Loucy (cell line): ENCODE measurements at regions not wholly inside any gene's neighbourhood (a gene's known extent, or its start where the extent isn't known, plus 50 kb on each side); places are given as distances from the start of the nearest gene placed in this dataset.

Experiments used
- H2AFZ ChIP-seq: fragments of 200-600 bp; sonication (generic); 2 replicates; pipeline ENCODE4 v1.6.0; 2016; ENCODE audit warnings: antibody characterized with exemption, mild to moderate bottlenecking, low read length, moderate library complexity
- H3F3A ChIP-seq: fragments of 200-600 bp; 2 replicates; pipeline ENCODE4 v1.6.0; 2016; ENCODE audit warnings: antibody characterized with exemption, low read depth, mild to moderate bottlenecking
- H3K27me3 ChIP-seq: fragments of 200-600 bp; sonication (generic); 2 replicates; pipeline ENCODE4 v1.6.1; 2014; ENCODE audit warnings: low read length, mild to moderate bottlenecking; ENCODE audit not compliant: insufficient read depth, poor library complexity, severe bottlenecking
- H3K36me3 ChIP-seq: fragments of 200-600 bp; sonication (generic); 2 replicates; pipeline ENCODE4 v1.6.1; 2016; ENCODE audit warnings: low read length; ENCODE audit not compliant: insufficient read depth
- H3K4me1 ChIP-seq: fragments of 200-600 bp; sonication (generic); 2 replicates; pipeline ENCODE4 v1.5.1; 2014; ENCODE audit warnings: low read length, mild to moderate bottlenecking; ENCODE audit not compliant: insufficient read depth, poor library complexity, severe bottlenecking
- H3K4me2 ChIP-seq: fragments of 200-600 bp; sonication (generic); 2 replicates; pipeline ENCODE4 v1.6.0; 2014; ENCODE audit warnings: antibody characterized with exemption, low read length, low read depth, mild to moderate bottlenecking; ENCODE audit not compliant: poor library complexity, severe bottlenecking
- H3K4me3 ChIP-seq: fragments of 200-600 bp; sonication (generic); 2 replicates; pipeline ENCODE4 v1.5.1; 2014; ENCODE audit warnings: low read length, mild to moderate bottlenecking, mixed read lengths; ENCODE audit not compliant: poor library complexity, severe bottlenecking
- H3K79me2 ChIP-seq: fragments of 200-600 bp; sonication (generic); 2 replicates; pipeline ENCODE4 v1.6.1; 2014; ENCODE audit warnings: low read length; ENCODE audit not compliant: insufficient read depth
- H3K9ac ChIP-seq: fragments of 200-600 bp; sonication (generic); 2 replicates; pipeline ENCODE4 v1.6.0; 2014; ENCODE audit warnings: mild to moderate bottlenecking, low read depth, low read length, moderate library complexity; ENCODE audit not compliant: poor library complexity, severe bottlenecking
- H3K9me2 ChIP-seq: fragments of 200-600 bp; sonication (generic); replicated peaks from 2 replicates; pipeline ENCODE4 v1.6.1; 2016; ENCODE audit warnings: low read depth, low read length, mixed read lengths
- H3K9me3 ChIP-seq: fragments of 200-600 bp; sonication (generic); 2 replicates; pipeline ENCODE4 v1.6.1; 2014; ENCODE audit warnings: mild to moderate bottlenecking, antibody characterized with exemption, low read length, low read depth; ENCODE audit not compliant: insufficient read depth
- H4K20me1 ChIP-seq: fragments of 200-600 bp; sonication (generic); 2 replicates; pipeline ENCODE4 v1.6.0; 2014; ENCODE audit warnings: antibody characterized with exemption, low read length, mild to moderate bottlenecking; ENCODE audit not compliant: insufficient read depth, poor library complexity, severe bottlenecking
- EZH2phosphoT487 ChIP-seq: fragments of 200-600 bp; IDR thresholded peaks from 2 replicates; pipeline ENCODE4 v1.6.1; 2018; ENCODE audit warnings: antibody characterized with exemption, mild to moderate bottlenecking, moderate library complexity, borderline replicate concordance
- TF ChIP-seq, protein P1 (sequence below): fragments of 200-600 bp; sonication (generic); conservative IDR thresholded peaks from 2 replicates; pipeline ENCODE4 v1.5.1; 2014; ENCODE audit warnings: mild to moderate bottlenecking, antibody characterized with exemption, low read length

DNA sequence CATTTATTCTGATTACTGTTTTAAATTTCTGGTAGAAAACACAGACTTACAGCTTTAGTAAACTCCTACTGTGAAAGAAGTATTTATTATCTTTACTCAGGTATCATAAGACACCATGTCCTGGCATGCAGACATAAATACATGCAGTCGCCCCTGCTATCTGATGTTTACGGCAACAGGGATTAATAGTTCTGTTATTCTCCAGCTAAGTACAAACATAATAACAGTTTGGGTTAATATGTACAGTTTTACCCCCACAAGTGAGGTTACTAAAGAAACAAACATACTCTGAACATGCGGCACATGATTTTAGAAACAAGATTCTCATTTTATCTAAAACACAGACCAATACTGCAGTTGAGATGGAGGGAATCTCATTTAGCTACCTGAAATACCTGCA, 170.8 kb downstream of the ABCA8 start:
- Histone ChIP-seq H3K36me3 (no peaks in the 10 kb centered on the region), H3K9me3 (no peaks in the 10 kb centered on the region), H3K4me2 (no peak overlapping the region), H3K4me1 (no peaks in the 10 kb centered on the region), H3K9ac (no peak overlapping the region), H3F3A (no peaks in the 10 kb centered on the region), H2AFZ (no peak overlapping the region), H3K79me2 (no peaks in the 10 kb centered on the region), H3K4me3 (no peak overlapping the region), H4K20me1 (no peaks in the 10 kb centered on the region), H3K27me3 (no peaks in the 10 kb centered on the region), H3K9me2 (no peaks in the 10 kb centered on the region)
- TF ChIP-seq, protein P1, sequence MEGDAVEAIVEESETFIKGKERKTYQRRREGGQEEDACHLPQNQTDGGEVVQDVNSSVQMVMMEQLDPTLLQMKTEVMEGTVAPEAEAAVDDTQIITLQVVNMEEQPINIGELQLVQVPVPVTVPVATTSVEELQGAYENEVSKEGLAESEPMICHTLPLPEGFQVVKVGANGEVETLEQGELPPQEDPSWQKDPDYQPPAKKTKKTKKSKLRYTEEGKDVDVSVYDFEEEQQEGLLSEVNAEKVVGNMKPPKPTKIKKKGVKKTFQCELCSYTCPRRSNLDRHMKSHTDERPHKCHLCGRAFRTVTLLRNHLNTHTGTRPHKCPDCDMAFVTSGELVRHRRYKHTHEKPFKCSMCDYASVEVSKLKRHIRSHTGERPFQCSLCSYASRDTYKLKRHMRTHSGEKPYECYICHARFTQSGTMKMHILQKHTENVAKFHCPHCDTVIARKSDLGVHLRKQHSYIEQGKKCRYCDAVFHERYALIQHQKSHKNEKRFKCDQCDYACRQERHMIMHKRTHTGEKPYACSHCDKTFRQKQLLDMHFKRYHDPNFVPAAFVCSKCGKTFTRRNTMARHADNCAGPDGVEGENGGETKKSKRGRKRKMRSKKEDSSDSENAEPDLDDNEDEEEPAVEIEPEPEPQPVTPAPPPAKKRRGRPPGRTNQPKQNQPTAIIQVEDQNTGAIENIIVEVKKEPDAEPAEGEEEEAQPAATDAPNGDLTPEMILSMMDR = no peak
- no peak for TF ChIP-seq EZH2phosphoT487

DNA sequence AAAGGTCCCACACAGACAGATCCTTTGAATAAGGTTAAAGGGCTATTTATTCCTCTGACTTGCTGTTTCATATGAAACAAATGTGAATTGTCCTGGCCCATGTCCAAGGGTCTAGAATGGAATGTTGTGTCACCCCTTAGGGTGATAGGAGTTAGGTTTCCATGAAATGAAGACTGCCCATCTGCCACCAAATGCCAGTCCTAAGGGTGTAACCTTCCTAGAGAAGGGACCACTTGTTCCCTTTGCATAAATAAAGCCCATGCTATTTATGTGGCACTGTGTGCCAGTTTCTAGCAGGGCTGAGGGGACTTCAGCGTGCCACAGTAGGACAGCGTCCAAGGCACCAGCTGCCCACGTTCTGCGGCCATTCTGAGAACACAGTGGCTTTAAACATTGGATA, 171.3 kb downstream of the ABCA8 start:
- no peak for TF ChIP-seq EZH2phosphoT487
- TF ChIP-seq, protein P1 = no peak

DNA sequence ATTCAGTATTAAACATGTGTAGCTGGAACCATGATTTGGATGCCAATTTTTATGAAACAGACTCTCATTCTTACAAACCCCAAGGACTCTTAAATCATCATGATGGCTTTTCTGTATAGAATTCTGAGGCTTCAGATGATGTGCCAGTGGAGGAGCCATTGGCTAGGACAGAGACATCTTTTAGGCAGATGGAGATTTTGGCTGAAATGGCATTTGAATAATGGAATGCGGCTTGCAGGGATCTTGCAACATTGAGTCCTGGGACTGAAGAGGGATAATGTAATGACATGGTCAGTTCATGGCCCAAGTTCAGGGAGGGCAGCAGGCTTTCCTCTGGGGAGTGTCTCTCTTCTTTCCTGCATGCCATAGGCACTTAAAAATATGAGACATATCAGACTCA, 172.4 kb downstream of the ABCA8 start:
- Histone ChIP-seq H3K79me2 (no peaks in the 10 kb centered on the region), H3K9me3 (no peaks in the 10 kb centered on the region), H3K36me3 (no peaks in the 10 kb centered on the region), H3F3A (no peaks in the 10 kb centered on the region), H3K4me3 (no peak overlapping the region), H4K20me1 (no peaks in the 10 kb centered on the region), H2AFZ (no peak overlapping the region), H3K4me2 (no peak overlapping the region), H3K4me1 (no peaks in the 10 kb centered on the region), H3K9me2 (no peaks in the 10 kb centered on the region), H3K9ac (no peak overlapping the region), H3K27me3 (no peaks in the 10 kb centered on the region)
- TF ChIP-seq, protein P1 = no peak
- no peak for TF ChIP-seq EZH2phosphoT487

More for the DNA sequence above, 171.3 kb downstream of the ABCA8 start:
- no peaks in the 10 kb centered on the region for H3K9me2 ChIP-seq
- no peak overlapping the region for H3K4me3 ChIP-seq
- no peaks in the 10 kb centered on the region for H3K9me3 ChIP-seq
- no peak overlapping the region for H3K9ac ChIP-seq
- no peaks in the 10 kb centered on the region for H3K27me3 ChIP-seq
- H3K4me2 ChIP-seq = no peak overlapping the region
- no peak overlapping the region for H2AFZ ChIP-seq
- no peaks in the 10 kb centered on the region for H4K20me1 ChIP-seq
- no peaks in the 10 kb centered on the region for H3K79me2 ChIP-seq
- H3K4me1 ChIP-seq = no peaks in the 10 kb centered on the region
- no peaks in the 10 kb centered on the region for H3K36me3 ChIP-seq
- H3F3A ChIP-seq = no peaks in the 10 kb centered on the region
